ENCODE measurements at regions not wholly inside any gene's neighbourhood (a gene's known extent, or its start where the extent isn't known, plus 50 kb on each side); places are given as distances from the start of the nearest gene placed in this dataset.

- peak; percentile 75 to 89 for DNase-seq (ENCODE audit: low read depth in 2 of 2)
These were observed 119.5 kb upstream of the CD93 start for GRCh38 chr20:23205611-23206041.

DNA sequence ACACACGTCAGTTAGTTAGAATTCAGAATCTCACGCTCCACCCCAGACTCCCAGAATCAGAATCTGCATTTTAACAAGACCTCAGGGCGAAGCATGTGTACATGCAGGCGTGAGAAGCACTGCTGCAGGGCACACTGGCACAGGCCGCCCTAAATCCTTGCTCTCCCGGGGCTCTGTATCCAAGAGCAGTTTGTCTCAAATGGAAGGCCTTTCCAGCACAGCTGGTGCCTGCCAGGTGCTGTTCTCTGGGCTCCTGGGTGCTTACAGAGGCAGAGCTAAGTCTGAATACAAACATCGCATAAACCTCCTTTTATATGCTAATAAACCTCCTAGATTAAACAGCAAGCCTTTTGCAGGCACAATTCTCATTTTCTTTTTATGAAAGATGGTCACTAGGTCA lies 119.1 kb upstream of the CD93 start:
- DNase-seq (ENCODE audit: low read depth in 2 of 2) = no peak

DNA sequence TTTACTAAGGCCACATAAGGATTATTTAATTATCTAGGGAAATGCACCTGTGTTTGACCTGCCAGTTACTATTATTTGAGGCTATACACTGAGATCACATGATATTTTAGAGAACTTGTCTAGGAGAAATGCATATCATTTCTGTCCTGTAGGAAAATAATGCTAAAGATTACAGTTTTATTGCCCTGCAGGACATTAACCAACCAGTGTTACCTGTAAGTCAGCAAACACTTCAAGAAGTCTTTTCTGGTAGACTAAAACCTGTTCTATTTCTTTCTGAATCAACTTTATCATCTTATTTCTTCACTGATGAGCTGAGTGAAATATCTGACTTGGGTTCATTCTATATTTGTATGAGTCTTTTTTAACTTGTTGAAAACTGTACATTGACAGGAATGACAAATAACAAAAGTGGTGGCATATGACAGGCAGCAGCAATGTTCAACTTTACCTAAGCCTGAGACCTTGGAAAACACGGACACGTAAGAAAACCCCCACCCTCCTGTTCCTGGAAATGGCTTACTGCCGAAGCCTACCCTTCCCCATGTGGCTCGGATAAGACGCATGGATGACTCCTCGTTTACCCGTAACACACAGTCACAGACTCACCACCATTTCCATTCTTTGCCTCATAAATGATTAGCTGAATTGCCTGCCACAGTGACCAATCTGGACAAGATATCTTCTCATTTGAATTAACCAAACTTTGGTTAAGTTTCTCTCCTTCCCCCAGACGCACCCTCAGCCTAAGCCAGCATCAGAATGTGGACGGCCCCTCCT lies 118.0 kb upstream of the CD93 start:
- no peak for DNase-seq (ENCODE audit: low read depth in 2 of 2)

DNA sequence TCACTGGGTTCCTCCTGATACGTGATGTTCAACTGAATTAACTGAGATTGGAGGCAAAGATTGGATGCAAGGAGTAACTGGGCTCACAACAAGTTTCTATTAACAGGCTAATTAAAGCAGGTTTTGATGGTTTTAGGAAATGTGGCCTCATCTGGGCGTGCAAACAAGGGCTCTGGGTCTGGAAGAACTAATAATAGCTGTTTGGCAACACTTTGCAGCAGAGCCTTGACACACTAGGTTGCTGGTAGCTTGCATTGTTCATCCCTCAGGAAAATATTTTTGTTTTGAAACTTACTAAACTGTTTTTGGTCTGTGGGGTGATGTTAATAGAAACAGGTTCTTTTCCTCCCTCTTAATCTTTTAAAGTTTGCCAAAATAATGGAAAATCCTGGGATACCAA lies 117.2 kb upstream of the CD93 start:
- no peak for DNase-seq (ENCODE audit: low read depth in 2 of 2)

- DNase-seq (ENCODE audit: low read depth in 2 of 2) = no peak
These were observed 115.5 kb upstream of the CD93 start for GRCh38 chr20:23201658-23202057.

- DNase-seq (ENCODE audit: low read depth in 2 of 2) = peak; percentile 65 to 72
These were observed 114.8 kb upstream of the CD93 start for GRCh38 chr20:23200914-23201313.

GRCh38 chr20:23200413-23200812 lies 114.3 kb upstream of the CD93 start:
- no peak for DNase-seq (ENCODE audit: low read depth in 2 of 2)

- no peak for DNase-seq (ENCODE audit: low read depth in 2 of 2)
These were observed 113.2 kb upstream of the CD93 start for GRCh38 chr20:23199356-23199755.

DNA sequence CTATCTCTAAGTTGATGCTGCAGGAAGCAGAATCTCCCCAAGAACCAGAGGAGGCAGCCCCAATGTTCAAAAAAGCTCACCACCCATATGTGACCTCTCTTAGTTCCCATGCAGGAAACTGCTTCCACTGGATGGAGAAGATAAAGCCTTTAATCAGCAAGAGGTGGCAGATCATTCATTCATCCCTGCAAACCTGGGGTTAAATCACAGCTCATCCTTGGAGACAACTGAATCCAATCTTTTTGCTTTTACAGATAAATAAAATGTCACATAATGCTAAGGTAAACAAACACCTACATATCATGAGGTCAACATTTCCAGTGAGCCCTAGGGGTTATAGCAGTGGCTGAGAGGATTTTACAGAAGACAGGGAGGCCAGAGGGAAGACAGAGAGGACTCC lies 112.7 kb upstream of the CD93 start:
- DNase-seq (ENCODE audit: low read depth in 2 of 2) = no peak

DNA sequence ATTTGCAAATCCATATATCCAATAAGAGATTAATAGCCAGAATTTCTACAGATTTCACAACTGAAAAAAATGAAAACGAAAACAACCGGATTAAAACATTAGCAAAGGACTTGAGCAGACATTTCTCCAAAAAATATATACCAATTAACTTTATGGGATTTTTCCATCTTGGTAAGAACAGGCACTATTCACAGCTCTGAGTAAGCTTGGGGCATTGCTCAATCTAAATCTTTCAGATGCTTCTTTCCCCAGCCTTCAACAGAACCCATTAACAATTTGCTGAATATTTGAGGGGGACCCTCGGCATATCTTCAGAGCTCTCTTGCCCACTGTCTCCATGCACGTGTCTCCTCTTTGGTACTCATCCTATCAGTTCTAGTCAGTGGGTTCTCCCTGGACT lies 111.7 kb upstream of the CD93 start:
- no peak for DNase-seq (ENCODE audit: low read depth in 2 of 2)

DNA sequence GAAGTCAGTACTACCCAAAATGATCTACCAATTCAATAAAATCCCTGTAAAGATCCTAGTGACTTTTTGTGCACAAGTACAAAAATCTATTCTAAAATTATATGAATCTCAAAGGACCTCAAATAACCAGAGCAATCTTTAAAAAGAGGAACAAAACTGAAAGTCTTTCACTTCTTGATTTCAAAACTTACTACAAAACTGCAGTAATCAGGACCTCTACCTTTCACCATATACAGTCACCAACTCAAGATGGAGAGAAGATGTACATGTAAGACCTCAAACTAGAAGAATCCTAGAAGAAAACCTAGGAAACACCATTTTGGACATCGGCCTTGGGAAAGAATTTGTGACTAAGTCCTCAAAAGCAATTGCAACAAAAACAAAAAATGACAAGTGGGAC lies 109.5 kb upstream of the CD93 start:
- no peak for DNase-seq (ENCODE audit: low read depth in 2 of 2)

- DNase-seq (ENCODE audit: low read depth in 2 of 2) = no peak
These were observed 107.8 kb upstream of the CD93 start for GRCh38 chr20:23193801-23194384.

- DNase-seq (ENCODE audit: low read depth in 2 of 2) = no peak
These were observed 106.3 kb upstream of the CD93 start for GRCh38 chr20:23192469-23192868.

GRCh38 chr20:23190557-23190956 lies 104.4 kb upstream of the CD93 start:
- no peak for DNase-seq (ENCODE audit: low read depth in 2 of 2)

DNA sequence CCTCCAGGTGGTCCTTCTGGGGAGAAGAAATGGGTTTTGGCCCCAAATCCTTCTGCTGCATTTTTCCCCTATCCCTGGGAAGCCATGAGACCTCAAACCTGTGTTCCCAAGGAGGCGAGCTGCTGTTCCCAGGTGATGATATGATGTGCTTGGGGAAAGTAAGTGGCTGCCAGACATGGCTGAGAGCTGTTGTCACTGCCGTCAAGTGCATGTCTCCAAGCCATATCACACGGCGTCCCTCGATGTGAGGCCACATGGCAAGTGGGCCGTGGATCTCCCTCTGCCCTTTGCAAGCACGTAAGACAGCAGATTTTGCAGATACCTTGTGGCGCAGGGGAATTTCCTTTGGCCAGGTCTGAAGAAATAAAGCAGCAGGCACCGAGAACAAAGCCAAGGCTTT lies 103.7 kb upstream of the CD93 start:
- DNase-seq (ENCODE audit: low read depth in 2 of 2) = no peak

DNA sequence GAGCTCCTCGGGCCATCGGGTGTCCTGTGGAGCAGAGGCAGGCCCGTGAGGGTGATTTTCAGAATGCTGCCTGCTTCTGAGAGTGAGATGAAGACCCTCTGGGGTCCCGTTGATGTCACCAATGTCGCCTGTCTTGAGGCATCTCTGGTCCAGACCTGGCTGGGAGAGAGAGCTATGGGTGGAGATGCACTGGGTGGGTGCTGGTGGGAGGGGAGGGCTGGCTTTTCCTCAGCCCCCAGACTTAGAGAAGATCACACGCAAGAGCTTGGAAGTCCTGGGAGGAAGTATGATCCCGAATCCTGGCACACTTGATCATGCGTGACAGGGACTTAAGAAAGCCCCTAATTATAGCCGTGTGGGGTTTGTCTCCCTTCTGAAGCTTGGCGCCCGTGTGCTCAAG lies 103.2 kb upstream of the CD93 start:
- DNase-seq (ENCODE audit: low read depth in 2 of 2) = no peak

GRCh38 chr20:23188377-23189169 lies 102.4 kb upstream of the CD93 start:
- no peak for DNase-seq (ENCODE audit: low read depth in 2 of 2)

GRCh38 chr20:23187751-23188150 lies 101.6 kb upstream of the CD93 start:
- DNase-seq (ENCODE audit: low read depth in 2 of 2) = peak; percentile 24 to 57

GRCh38 chr20:23186808-23187207 lies 100.7 kb upstream of the CD93 start:
- no peak for DNase-seq (ENCODE audit: low read depth in 2 of 2)

DNA sequence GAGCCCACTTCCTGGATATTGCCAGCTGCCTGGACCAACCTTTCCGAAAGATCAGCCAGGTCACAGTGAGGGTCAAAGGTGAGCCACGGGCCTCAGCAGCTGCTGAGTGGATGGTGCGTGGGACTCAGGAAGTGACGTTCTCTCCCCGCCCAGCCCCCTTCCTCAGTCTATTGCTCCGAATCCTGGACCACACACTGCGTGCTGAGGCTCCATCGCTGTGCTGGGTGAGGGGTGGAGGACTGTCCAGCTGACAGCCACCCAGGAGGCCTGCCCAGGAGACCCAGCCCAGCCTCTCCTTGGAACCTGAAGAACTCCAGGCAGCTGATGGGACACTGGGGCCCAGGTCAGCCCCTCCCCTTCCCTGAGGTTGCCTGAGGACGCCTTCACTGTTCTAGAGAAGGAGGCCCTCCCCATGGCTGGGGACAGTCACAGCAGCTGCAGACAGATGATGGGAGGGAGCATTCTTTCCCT lies 94.4 kb upstream of the CD93 start:
- DNase-seq (ENCODE audit: low read depth in 2 of 2) = peak; percentile 28 to 63

- peak in 1 of 2 donors; percentile 48 for DNase-seq (ENCODE audit: low read depth in 2 of 2)
These were observed 93.8 kb upstream of the CD93 start for GRCh38 chr20:23179766-23180403.

- DNase-seq (ENCODE audit: low read depth in 2 of 2) = peak; percentile 77 to 93
These were observed 92.7 kb upstream of the CD93 start for GRCh38 chr20:23178806-23179205.
